G401.6 (cell line): ENCODE measurements at regions not wholly inside any gene's neighbourhood (a gene's known extent, or its start where the extent isn't known, plus 50 kb on each side); places are given as distances from the start of the nearest gene placed in this dataset.

Source experiments
- FAIRE-seq: peaks from 2 replicates; lab custom pipeline; 2012; peaks lifted over from hg19 to GRCh38; lab: Jason Lieb, UNC

DNA sequence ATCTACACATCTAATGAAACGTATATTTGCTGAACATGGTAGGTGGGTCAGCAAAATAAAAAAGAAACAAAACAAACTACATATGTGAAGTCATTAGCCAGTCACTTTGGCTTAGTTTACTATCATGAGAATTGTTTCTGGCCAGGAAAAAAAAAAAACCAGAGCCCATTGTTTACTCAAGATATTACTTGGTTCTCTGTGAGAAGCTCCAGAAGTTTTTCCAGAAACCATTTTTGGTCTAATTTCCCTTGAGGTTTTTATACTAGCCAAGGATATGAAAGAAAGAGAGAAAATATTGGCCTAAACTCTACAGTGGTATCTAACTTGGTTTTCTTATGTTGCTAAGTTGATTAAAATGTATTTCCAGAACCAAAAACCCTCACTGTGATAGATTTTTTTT, 259.1 kb downstream of the PDHA2 start:
- FAIRE-seq, result no peak

DNA sequence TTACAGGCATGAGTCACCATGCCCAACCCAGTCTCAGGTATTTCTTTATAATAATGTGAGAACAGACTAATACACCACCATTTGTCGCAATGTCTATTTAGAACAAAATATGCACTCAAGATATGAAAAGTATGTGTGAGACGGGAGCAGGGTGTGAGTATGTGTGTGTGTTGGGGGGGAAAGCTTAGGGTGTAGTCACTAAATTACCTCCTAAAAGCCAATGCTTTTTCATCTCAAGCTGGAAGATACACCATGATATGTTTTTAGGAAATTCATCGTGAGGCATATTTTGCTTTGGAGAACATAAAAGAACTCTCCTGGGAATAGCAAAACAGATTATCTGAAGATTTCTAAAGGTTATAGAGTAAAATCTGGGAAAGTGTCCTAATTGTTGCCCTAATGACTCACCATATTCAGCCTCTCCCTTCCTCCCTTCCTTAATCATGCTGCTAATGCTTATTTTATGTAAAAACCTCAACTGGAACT, 262.7 kb downstream of the PDHA2 start:
- FAIRE-seq, result no peak

- no peak for FAIRE-seq
These were observed 263.2 kb downstream of the PDHA2 start for GRCh38 chr4:96103086-96103485.

- FAIRE-seq, result no peak
These were observed 268.3 kb downstream of the PDHA2 start for GRCh38 chr4:96108146-96108545.

DNA sequence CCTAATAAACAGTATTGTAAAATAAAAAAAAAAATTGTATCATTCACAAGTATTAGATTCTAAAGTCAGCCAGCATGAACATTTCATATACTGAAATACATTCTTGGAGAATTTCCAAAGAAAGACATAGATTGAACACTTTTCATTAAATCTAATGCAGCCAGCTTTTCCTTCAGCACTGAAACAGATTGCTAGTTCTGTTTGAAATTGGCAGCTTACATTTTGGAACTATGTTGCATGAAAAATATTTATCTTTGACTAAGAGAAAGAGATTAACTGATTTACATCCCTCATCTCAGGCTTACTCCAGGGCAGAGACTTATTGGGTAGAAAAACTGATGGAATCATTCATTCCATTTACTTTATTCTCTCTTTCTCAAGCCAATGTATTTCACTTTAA, 272.7 kb downstream of the PDHA2 start:
- no peak for FAIRE-seq

- FAIRE-seq, result no peak
These were observed 280.3 kb downstream of the PDHA2 start for GRCh38 chr4:96120206-96120605.

- no peak for FAIRE-seq
These were observed 286.3 kb downstream of the PDHA2 start for GRCh38 chr4:96126227-96126626.

DNA sequence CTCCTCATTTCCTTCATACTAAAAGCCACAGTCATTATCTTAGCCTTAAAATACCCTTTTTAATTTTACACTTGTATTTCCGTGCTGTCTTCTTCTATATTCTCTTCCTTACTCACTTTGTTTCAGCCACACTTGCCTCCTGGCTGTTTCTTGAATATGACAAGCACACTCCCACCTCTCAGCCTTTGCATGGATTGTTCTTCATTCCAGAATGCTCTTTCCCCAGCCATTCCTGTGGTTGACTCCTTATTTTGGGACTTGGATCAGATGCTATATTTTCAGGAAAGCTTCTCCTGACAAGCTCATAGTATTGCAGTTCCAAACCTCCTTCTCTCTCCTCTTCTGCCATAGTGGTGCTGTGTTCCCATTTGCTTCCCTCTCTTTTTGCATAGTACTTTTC, 291.3 kb downstream of the PDHA2 start:
- no peak for FAIRE-seq

GRCh38 chr4:96134806-96135205, 294.9 kb downstream of the PDHA2 start:
- no peak for FAIRE-seq

- FAIRE-seq, result no peak
These were observed 296.2 kb downstream of the PDHA2 start for GRCh38 chr4:96136056-96136455.

DNA sequence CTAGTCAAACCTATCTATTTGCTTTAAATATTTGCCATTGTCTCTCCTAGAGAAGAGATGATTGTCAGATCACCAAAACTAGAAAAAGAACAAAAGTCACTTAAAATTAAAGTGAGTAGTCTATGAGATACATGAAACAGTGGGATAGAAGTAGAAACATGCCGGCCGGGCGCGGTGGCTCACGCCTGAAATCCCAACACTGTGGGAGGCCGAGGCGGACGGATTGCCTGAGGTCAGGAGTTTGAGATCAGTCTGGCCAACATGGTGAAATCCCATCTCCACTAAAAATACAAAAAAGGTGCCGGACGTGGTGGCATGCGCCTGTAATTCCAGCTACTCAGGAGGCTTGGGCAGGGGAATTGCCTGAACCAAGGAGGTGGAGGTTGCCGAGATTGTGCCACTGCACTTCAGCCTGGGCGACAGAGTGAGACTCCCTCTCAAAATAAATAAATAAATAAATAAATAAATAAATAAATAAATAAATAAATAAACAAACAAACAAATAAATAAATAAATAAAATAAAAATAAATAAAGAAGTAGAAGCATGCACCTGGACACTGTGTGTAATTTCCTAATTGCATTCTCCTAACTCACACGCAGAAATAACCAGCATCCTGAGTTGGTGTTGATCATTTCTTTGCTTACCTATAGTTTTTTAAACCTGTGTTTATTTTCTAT, 299.5 kb downstream of the PDHA2 start:
- FAIRE-seq, result no peak

- FAIRE-seq, result no peak
These were observed 305.7 kb downstream of the PDHA2 start for GRCh38 chr4:96145601-96146000.

- no peak for FAIRE-seq
These were observed 306.8 kb downstream of the PDHA2 start for GRCh38 chr4:96146686-96147085.

DNA sequence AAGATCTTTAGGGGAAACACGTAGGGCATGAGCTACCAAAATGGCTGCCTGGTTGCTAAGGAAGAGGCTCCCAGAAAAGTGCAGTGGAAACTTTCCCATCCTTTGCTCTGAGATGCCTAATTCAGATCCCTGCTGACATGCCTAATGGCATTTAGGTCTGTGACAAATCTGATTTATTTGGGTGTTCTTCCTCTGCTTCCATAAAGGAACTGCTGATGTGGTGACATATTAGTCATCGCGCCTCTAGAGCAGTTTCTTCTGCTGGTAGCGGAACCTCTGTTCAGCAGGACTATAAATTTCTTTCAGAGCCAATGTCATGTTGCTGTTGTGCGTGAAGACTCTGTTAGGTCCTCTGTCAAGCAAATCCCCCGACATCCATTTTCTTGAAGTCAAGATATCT, 310.0 kb downstream of the PDHA2 start:
- no peak for FAIRE-seq

DNA sequence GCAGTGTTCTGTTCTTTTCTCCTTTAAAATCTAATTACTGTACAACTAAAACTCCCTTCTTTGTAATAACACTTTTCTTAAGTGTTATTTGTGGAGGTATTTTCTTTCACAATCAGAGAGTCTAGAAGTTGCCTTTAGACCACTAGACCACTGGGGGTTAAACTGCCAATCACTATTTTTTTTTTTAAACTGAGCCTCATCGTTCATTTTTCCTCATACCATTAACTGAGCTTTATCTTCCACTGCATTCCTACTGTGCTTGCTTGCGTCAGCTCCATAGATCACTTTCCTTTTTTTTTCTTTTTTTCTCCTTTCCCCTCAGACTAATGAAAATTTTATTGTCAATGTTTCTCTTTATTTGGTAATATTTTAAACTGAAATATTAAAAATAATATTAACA, 310.6 kb downstream of the PDHA2 start:
- no peak for FAIRE-seq

- FAIRE-seq, result no peak
These were observed 312.9 kb downstream of the PDHA2 start for GRCh38 chr4:96152824-96153223.

GRCh38 chr4:96154676-96155075, 314.8 kb downstream of the PDHA2 start:
- FAIRE-seq, result no peak

DNA sequence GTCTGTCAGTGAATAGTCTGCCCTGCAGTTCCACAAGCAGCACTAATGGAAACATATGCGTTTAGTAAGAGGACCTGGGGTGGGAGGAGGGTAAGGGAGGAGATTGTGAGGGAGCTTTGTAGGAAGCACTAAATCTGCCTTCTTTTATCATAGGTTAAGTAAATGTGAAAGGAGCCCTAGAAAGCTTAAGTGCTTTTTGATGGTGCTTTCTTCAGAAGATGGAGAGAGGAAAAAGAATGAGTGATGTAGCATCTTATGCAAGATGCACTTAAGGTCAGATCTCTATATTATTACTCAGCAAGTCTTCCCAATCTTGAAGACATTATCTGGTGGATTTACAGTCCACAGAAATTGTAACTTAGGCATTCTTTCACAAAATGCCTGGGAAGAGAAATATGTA, 322.7 kb downstream of the PDHA2 start:
- FAIRE-seq, result no peak

DNA sequence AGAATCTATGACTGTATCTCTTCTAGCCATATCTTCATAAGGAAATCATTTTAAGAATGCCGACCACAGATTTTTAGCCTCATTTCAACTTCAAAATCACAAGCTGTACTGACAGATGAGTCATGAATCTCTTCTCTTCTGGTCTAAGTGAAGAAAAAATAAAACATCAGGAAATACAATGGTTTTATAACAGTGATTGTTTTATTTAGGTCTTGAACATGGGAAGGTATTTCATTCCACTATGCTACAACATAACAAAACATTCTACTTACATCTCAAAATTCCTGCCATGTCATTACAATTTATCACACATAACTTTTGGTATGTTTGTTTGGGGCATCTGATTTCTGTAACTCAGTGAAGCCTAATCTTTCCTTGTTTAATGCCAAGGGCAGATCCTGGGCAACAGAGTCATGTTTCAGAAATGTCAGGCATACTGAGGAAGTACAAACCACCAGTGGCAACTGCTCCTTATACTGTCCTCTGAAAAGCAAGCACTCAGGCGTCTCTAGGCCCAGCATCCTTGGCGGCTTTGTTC, 325.0 kb downstream of the PDHA2 start:
- FAIRE-seq, result no peak

DNA sequence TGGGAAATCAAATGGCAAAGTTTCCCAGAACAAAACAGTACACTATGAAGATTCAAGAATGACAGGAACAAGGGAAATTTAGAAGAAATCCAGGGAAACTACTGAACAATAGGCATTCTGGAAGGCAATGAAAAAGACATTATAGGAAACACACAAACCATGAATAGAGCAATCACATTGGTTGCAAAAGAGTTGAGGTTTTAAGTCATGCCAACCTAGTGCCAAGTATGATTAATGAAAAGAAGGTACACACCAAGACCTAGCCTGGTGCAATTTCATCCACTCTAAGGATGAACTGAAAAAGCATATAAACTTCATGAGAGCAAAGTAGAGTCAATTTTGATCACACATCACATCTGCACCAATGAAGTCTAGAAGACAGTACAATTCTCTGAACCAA, 326.9 kb downstream of the PDHA2 start:
- no peak for FAIRE-seq

DNA sequence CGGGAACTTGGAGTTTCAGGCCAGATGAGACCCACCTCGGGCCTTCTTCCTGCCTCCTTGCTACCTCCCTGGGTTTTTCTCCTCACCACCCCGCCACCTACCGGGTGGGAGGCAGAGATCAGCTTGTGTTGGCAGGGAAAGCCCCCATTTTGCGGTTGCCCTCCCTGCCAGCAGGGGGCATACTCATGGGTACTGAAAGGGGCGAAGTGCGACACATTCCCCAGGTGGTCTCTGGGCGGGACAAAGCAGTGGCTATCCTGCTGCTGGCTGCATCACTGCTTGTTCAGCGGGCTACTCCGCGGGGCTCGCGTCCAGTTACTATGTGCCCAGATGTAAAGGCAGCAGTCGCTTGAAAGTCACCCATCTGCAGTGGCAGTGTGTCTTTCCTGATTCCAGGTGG, 330.3 kb downstream of the PDHA2 start:
- FAIRE-seq, result no peak

- FAIRE-seq, result no peak
These were observed 333.9 kb downstream of the PDHA2 start for GRCh38 chr4:96173756-96174155.

- no peak for FAIRE-seq
These were observed 336.0 kb downstream of the PDHA2 start for GRCh38 chr4:96175871-96176270.

- no peak for FAIRE-seq
These were observed 343.7 kb downstream of the PDHA2 start for GRCh38 chr4:96183611-96184010.
